C4-2B (cell line): ENCODE measurements at regions not wholly inside any gene's neighbourhood (a gene's known extent, or its start where the extent isn't known, plus 50 kb on each side); places are given as distances from the start of the nearest gene placed in this dataset.

ENCODE experiments used
- ZFX ChIP-seq: fragments of 450-650 bp; IDR thresholded peaks from 2 replicates; pipeline ENCODE4 v1.6.1; 2017
- TF ChIP-seq, protein P1 (sequence below): fragments of 450-650 bp; conservative IDR thresholded peaks from 2 replicates; pipeline ENCODE4 v1.5.1; 2017; ENCODE audit warnings: mild to moderate bottlenecking

DNA sequence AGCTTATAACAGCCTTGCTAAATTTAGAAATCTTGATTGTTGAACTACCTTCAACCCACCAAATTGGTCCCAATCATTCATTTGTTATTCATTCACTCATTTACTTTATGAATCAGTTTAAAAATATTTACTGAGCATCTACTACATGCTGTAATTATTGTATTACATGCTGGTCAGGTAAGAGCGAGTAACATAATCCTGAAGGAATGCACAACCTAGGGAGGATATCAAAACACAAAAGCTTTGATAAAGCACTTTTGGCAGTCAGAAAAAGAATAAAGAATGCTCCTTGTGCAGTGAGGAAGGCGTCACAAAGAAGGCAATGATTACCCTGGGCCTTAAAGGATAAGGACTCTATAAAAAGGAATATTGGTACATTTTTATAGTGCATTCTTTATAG lies 518.9 kb upstream of the NR5A2 start:
- TF ChIP-seq, protein P1, sequence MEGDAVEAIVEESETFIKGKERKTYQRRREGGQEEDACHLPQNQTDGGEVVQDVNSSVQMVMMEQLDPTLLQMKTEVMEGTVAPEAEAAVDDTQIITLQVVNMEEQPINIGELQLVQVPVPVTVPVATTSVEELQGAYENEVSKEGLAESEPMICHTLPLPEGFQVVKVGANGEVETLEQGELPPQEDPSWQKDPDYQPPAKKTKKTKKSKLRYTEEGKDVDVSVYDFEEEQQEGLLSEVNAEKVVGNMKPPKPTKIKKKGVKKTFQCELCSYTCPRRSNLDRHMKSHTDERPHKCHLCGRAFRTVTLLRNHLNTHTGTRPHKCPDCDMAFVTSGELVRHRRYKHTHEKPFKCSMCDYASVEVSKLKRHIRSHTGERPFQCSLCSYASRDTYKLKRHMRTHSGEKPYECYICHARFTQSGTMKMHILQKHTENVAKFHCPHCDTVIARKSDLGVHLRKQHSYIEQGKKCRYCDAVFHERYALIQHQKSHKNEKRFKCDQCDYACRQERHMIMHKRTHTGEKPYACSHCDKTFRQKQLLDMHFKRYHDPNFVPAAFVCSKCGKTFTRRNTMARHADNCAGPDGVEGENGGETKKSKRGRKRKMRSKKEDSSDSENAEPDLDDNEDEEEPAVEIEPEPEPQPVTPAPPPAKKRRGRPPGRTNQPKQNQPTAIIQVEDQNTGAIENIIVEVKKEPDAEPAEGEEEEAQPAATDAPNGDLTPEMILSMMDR: no peak
- TF ChIP-seq ZFX: no peak
